ENCODE measurements at regions not wholly inside any gene's neighbourhood (a gene's known extent, or its start where the extent isn't known, plus 50 kb on each side); places are given as distances from the start of the nearest gene placed in this dataset.

DNA sequence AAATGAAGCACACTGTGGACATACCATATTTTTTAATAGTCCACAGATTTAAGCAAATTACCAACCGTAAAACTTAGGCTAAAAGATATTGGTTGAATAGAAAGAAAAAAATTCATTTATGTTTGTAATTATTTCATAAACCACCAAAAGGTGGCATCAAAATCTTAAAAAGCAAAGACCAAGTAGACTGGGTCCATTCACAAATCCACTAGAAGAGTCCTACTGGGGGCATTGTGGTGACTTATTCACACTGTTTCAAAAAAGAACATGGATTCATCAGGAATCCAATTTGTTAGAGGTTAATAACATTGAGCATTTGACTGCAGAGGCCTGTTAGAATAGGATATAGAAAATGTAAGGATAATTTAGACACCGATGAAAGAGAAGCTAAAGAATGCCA is 194.9 kb upstream of the KYNU start:
- Histone ChIP-seq H3K27ac (ENCODE audit: low read depth, low read length, poor library complexity, severe bottlenecking) (no peak overlapping the region), H3K27me3 (replicated peaks; ENCODE audit: insufficient read depth, low read depth, low read length, poor library complexity) (no peaks in the 10 kb centered on the region), H3K9me3 (ENCODE audit: low read depth, low read length, poor library complexity, severe bottlenecking) (no peaks in the 10 kb centered on the region), H3K36me3 (ENCODE audit: insufficient read depth, low read length, poor library complexity, severe bottlenecking) (no peaks in the 10 kb centered on the region), H3K4me1 (ENCODE audit: insufficient read depth, low read length, poor library complexity, severe bottlenecking) (no peaks in the 10 kb centered on the region), H3K4me3 (ENCODE audit: low read depth, low read length, poor library complexity, severe bottlenecking) (no peak overlapping the region)
- peak; percentile 35 for DNase-seq (ENCODE audit: low spot score)
- no peak for TF ChIP-seq EZH2 (IDR thresholded peaks at IDR 0.05; ENCODE audit: borderline replicate concordance, low read depth, low read length, poor library complexity, severe bottlenecking)
- TF ChIP-seq, protein P1, sequence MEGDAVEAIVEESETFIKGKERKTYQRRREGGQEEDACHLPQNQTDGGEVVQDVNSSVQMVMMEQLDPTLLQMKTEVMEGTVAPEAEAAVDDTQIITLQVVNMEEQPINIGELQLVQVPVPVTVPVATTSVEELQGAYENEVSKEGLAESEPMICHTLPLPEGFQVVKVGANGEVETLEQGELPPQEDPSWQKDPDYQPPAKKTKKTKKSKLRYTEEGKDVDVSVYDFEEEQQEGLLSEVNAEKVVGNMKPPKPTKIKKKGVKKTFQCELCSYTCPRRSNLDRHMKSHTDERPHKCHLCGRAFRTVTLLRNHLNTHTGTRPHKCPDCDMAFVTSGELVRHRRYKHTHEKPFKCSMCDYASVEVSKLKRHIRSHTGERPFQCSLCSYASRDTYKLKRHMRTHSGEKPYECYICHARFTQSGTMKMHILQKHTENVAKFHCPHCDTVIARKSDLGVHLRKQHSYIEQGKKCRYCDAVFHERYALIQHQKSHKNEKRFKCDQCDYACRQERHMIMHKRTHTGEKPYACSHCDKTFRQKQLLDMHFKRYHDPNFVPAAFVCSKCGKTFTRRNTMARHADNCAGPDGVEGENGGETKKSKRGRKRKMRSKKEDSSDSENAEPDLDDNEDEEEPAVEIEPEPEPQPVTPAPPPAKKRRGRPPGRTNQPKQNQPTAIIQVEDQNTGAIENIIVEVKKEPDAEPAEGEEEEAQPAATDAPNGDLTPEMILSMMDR (conservative IDR thresholded peaks at IDR 0.05; ENCODE audit: low read depth, low read length), result peak; percentile 42; the same call in 1 of the 2 replicates
- CTCF ChIA-PET, result no interaction called here
- BruUV-seq (replicated peaks), result no TSS peak
- POLR2A ChIA-PET (ENCODE audit: low non-redundant PET), result no interaction called here
- intact Hi-C loops (cut with micrococcal nuclease; ENCODE audit: unreplicated experiment), result loop anchor here (1.0 to 5.0 kb wide), 2 partner anchors 195 to 298 kb away; partner anchors contain the start of gene KYNU

- no peaks in the 10 kb centered on the region for H3K36me3 ChIP-seq (ENCODE audit: insufficient read depth, low read length, poor library complexity, severe bottlenecking)
- intact Hi-C loops (cut with micrococcal nuclease; ENCODE audit: unreplicated experiment), result loop anchor here (1.0 to 5.0 kb wide), 2 partner anchors 195 to 298 kb away; partner anchors contain the start of gene KYNU
- no peak overlapping the region for H3K27ac ChIP-seq (ENCODE audit: low read depth, low read length, poor library complexity, severe bottlenecking)
- ChIA-PET POLR2A (ENCODE audit: low non-redundant PET) (no interaction called here), CTCF (no interaction called here)
- BruUV-seq (replicated peaks), result no TSS peak
- no peak for DNase-seq (ENCODE audit: low spot score)
- H3K27me3 ChIP-seq (replicated peaks; ENCODE audit: insufficient read depth, low read depth, low read length, poor library complexity), result no peaks in the 10 kb centered on the region
- no peak overlapping the region for H3K4me3 ChIP-seq (ENCODE audit: low read depth, low read length, poor library complexity, severe bottlenecking)
- H3K4me1 ChIP-seq (ENCODE audit: insufficient read depth, low read length, poor library complexity, severe bottlenecking), result no peaks in the 10 kb centered on the region
- TF ChIP-seq EZH2 (IDR thresholded peaks at IDR 0.05; ENCODE audit: borderline replicate concordance, low read depth, low read length, poor library complexity, severe bottlenecking), result no peak
- TF ChIP-seq, protein P1 (conservative IDR thresholded peaks at IDR 0.05; ENCODE audit: low read depth, low read length), result no peak
- H3K9me3 ChIP-seq (ENCODE audit: low read depth, low read length, poor library complexity, severe bottlenecking), result no peaks in the 10 kb centered on the region
These were observed 195.5 kb upstream of the KYNU start for GRCh38 chr2:142681952-142682351.

DNA sequence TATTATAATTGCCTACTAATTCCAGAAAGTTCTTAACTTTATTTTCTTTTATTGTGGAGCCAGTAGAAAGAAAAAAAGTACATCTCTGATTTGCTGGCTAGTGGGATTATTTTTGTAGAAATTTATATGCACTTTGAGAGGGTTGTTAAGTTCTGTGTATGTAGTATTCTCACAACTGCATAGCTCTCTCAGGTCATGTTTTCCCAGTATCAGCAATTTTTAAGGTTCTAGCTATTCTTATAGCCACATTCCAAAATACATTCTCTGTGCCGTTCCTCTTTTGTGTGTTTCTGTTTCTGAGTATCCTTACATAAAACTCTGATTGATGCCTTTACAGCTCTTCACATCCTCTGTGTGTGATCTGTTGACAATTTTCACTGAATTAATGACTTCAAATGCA is 199.3 kb upstream of the KYNU start:
- DNase-seq (ENCODE audit: low spot score), result no peak
- TF ChIP-seq, protein P1 (conservative IDR thresholded peaks at IDR 0.05; ENCODE audit: low read depth, low read length), result no peak
- TF ChIP-seq EZH2 (IDR thresholded peaks at IDR 0.05; ENCODE audit: borderline replicate concordance, low read depth, low read length, poor library complexity, severe bottlenecking), result no peak
- intact Hi-C loops (cut with micrococcal nuclease; ENCODE audit: unreplicated experiment), result no loop called here

More for the DNA sequence above, 199.3 kb upstream of the KYNU start:
- no peaks in the 10 kb centered on the region for H3K4me1 ChIP-seq (ENCODE audit: insufficient read depth, low read length, poor library complexity, severe bottlenecking)
- no peak overlapping the region for H3K4me3 ChIP-seq (ENCODE audit: low read depth, low read length, poor library complexity, severe bottlenecking)
- H3K27ac ChIP-seq (ENCODE audit: low read depth, low read length, poor library complexity, severe bottlenecking), result no peak overlapping the region
- no peaks in the 10 kb centered on the region for H3K36me3 ChIP-seq (ENCODE audit: insufficient read depth, low read length, poor library complexity, severe bottlenecking)
- no TSS peak for BruUV-seq (replicated peaks)
- ChIA-PET POLR2A (ENCODE audit: low non-redundant PET) (no interaction called here), CTCF (no interaction called here)
- no peaks in the 10 kb centered on the region for H3K27me3 ChIP-seq (replicated peaks; ENCODE audit: insufficient read depth, low read depth, low read length, poor library complexity)
- H3K9me3 ChIP-seq (ENCODE audit: low read depth, low read length, poor library complexity, severe bottlenecking), result no peaks in the 10 kb centered on the region
